HCT116 (cell line): ENCODE measurements at regions not wholly inside any gene's neighbourhood (a gene's known extent, or its start where the extent isn't known, plus 50 kb on each side); places are given as distances from the start of the nearest gene placed in this dataset.

Experiments used
- CTCF ChIP-seq, 3 experiments: fragments of 200-600 bp in 1 of 3; sonication (generic) in 1 of 3; IDR thresholded peaks in 2 of 3; conservative IDR thresholded peaks in 1 of 3; 2 replicates each; pipeline ENCODE4 v1.5.1; 2012 to 2017; ENCODE audit warnings: low read depth in 2 of 3, low read length in 2 of 3, antibody characterized with exemption in 1 of 3, borderline replicate concordance in 1 of 3, control low read depth in 1 of 3, mild to moderate bottlenecking in 1 of 3, mixed read lengths in 1 of 3, mixed run types in 1 of 3, moderate library complexity in 1 of 3; ENCODE audit not compliant: insufficient read depth in 1 of 3
- ELF1 ChIP-seq: IDR thresholded peaks from 2 replicates; pipeline ENCODE4 v1.6.1; 2012; ENCODE audit warnings: low read depth, borderline replicate concordance
- POLR2A ChIP-seq: IDR thresholded peaks from 2 replicates; pipeline ENCODE4 v1.7.0; 2011; ENCODE audit warnings: borderline replicate concordance; ENCODE audit not compliant: insufficient read depth, insufficient read length; ENCODE audit errors: extremely low read depth
- POLR2AphosphoS5 ChIP-seq: IDR thresholded peaks from 2 replicates; pipeline ENCODE4 v1.6.1; 2011; ENCODE audit warnings: mild to moderate bottlenecking, low read depth, low read length, moderate library complexity
- SP1 ChIP-seq: IDR thresholded peaks from 2 replicates; pipeline ENCODE4 v1.6.1; 2012; ENCODE audit warnings: low read depth
- ZBTB33 ChIP-seq: IDR thresholded peaks from 2 replicates; pipeline ENCODE4 v1.6.1; 2011; ENCODE audit warnings: mild to moderate bottlenecking, low read length, moderate library complexity; ENCODE audit not compliant: insufficient replicate concordance; ENCODE audit errors: extremely low read depth
- ZNF274 ChIP-seq: fragments of 200-500 bp; sonication (Bioruptor generic); IDR thresholded peaks from 2 replicates; pipeline ENCODE4 v1.6.1; 2014; ENCODE audit warnings: mild to moderate bottlenecking, low read depth, low read length, inconsistent platforms

- TF ChIP-seq SP1: no peak
- TF ChIP-seq ELF1: no peak
- no peak for TF ChIP-seq ZNF274
- TF ChIP-seq ZBTB33: no peak
- no peak for TF ChIP-seq CTCF (IDR thresholded peaks at IDR 0.05 in 2 of 3, conservative IDR thresholded peaks at IDR 0.05 in 1 of 3; ENCODE audit: borderline replicate concordance in 1 of 3, insufficient read depth in 1 of 3, low read depth in 2 of 3, low read length in 2 of 3)
- TF ChIP-seq POLR2AphosphoS5: no peak
- no peak for TF ChIP-seq POLR2A
These were observed 63.3 kb downstream of the EFNB1 start for GRCh38 chrX:68892134-68892533.
